Smooth muscle cell (in vitro differentiated cells): ENCODE measurements at regions not wholly inside any gene's neighbourhood (a gene's known extent, or its start where the extent isn't known, plus 50 kb on each side); places are given as distances from the start of the nearest gene placed in this dataset.

ENCODE experiments used
- DNase-seq: peaks from one replicate; lab custom pipeline; 2025; ENCODE audit not compliant: unreplicated experiment; lab: John Stamatoyannopoulos, UW
- H2AFZ ChIP-seq: fragments of 200-600 bp; sonication (generic); 2 replicates; pipeline ENCODE4 v1.6.0; 2016; ENCODE audit warnings: antibody characterized with exemption, low read depth, mild to moderate bottlenecking
- H3F3A ChIP-seq: fragments of 200-600 bp; sonication (generic); 2 replicates; pipeline ENCODE4 v1.6.0; 2017; ENCODE audit warnings: antibody characterized with exemption, low read depth
- H3K27ac ChIP-seq: fragments of 200-600 bp; sonication (generic); 2 replicates; pipeline ENCODE4 v1.5.1; 2016; ENCODE audit warnings: low read depth, mild to moderate bottlenecking
- H3K27me3 ChIP-seq: fragments of 200-600 bp; sonication (generic); 2 replicates; pipeline ENCODE4 v1.6.1; 2016; ENCODE audit warnings: low read depth, mild to moderate bottlenecking
- H3K36me3 ChIP-seq: fragments of 200-600 bp; sonication (generic); 2 replicates; pipeline ENCODE4 v1.5.1; 2016; ENCODE audit warnings: low read depth
- H3K4me1 ChIP-seq: fragments of 200-600 bp; sonication (generic); 2 replicates; pipeline ENCODE4 v1.5.1; 2016; ENCODE audit warnings: low read depth
- H3K4me2 ChIP-seq: fragments of 200-600 bp; sonication (generic); 2 replicates; pipeline ENCODE4 v1.6.0; 2016; ENCODE audit warnings: mild to moderate bottlenecking
- H3K4me3 ChIP-seq: fragments of 200-600 bp; sonication (generic); 2 replicates; pipeline ENCODE4 v1.5.1; 2016; ENCODE audit warnings: mild to moderate bottlenecking
- H3K79me2 ChIP-seq: fragments of 200-600 bp; sonication (generic); 2 replicates; pipeline ENCODE4 v1.6.0; 2016; ENCODE audit warnings: low read depth, mild to moderate bottlenecking
- H3K9ac ChIP-seq: fragments of 200-600 bp; sonication (generic); 2 replicates; pipeline ENCODE4 v1.6.0; 2016; ENCODE audit warnings: low read depth
- H3K9me3 ChIP-seq: fragments of 200-600 bp; sonication (generic); replicated peaks from 2 replicates; pipeline ENCODE4 v1.5.1; 2016; ENCODE audit warnings: low read depth
- H4K20me1 ChIP-seq: fragments of 200-600 bp; sonication (generic); 2 replicates; pipeline ENCODE4 v1.6.0; 2016; ENCODE audit warnings: low read depth
- CTCF ChIP-seq: fragments of 200-600 bp; sonication (generic); IDR thresholded peaks from 2 replicates; pipeline ENCODE4 v1.5.1; 2017; ENCODE audit warnings: borderline replicate concordance, mild to moderate bottlenecking, antibody characterized with exemption; ENCODE audit not compliant: insufficient read depth, poor library complexity, severe bottlenecking
- WGBS: methylation state at CpG from one replicate; pipeline ENCODE4 v1.1.7; 2016; ENCODE audit warnings: low lambda C conversion rate; 5-methylcytosine and 5-hydroxymethylcytosine counted together

GRCh38 chr12:93292213-93292612 is 85.5 kb upstream of the NUDT4 start:
- H3F3A ChIP-seq, result no peaks in the 10 kb centered on the region
- no peak overlapping the region for H3K4me2 ChIP-seq
- H2AFZ ChIP-seq, result no peak overlapping the region
- no peaks in the 10 kb centered on the region for H3K36me3 ChIP-seq
- no peak overlapping the region for H3K27ac ChIP-seq
- no peak overlapping the region for H3K4me3 ChIP-seq
- H3K4me1 ChIP-seq, result peaks cover 4% of the 10 kb centered on the region
- 95% methylated on average over 6 of the region's 6 CpGs for WGBS
- TF ChIP-seq CTCF, result no peak
- H3K27me3 ChIP-seq, result no peaks in the 10 kb centered on the region
- no peaks in the 10 kb centered on the region for H3K79me2 ChIP-seq
- H4K20me1 ChIP-seq, result no peaks in the 10 kb centered on the region
- DNase-seq, result no peak
- no peak overlapping the region for H3K9ac ChIP-seq
- H3K9me3 ChIP-seq, result no peaks in the 10 kb centered on the region

- Histone ChIP-seq H3K79me2 (no peaks in the 10 kb centered on the region), H3K4me1 (peaks cover 11% of the 10 kb centered on the region), H2AFZ (no peak overlapping the region), H3K27me3 (no peaks in the 10 kb centered on the region), H3K4me2 (no peak overlapping the region), H3K27ac (no peak overlapping the region), H3K4me3 (no peak overlapping the region), H3K9ac (no peak overlapping the region), H3K36me3 (no peaks in the 10 kb centered on the region), H4K20me1 (no peaks in the 10 kb centered on the region), H3K9me3 (no peaks in the 10 kb centered on the region), H3F3A (no peaks in the 10 kb centered on the region)
- 59% methylated on average over 6 of the region's 6 CpGs for WGBS
- DNase-seq, result no peak
- no peak for TF ChIP-seq CTCF
These were observed 84.8 kb upstream of the NUDT4 start for GRCh38 chr12:93292731-93293566.

GRCh38 chr12:93297032-93297431 is 80.7 kb upstream of the NUDT4 start:
- no peaks in the 10 kb centered on the region for H3K9me3 ChIP-seq
- peaks cover 3% of the 10 kb centered on the region for H3F3A ChIP-seq
- no peak overlapping the region for H3K27ac ChIP-seq
- H3K4me2 ChIP-seq, result no peak overlapping the region
- WGBS, result 98% methylated on average over 3 of the region's 3 CpGs
- no peaks in the 10 kb centered on the region for H4K20me1 ChIP-seq
- no peak for DNase-seq
- H2AFZ ChIP-seq, result no peak overlapping the region
- H3K36me3 ChIP-seq, result no peaks in the 10 kb centered on the region
- peaks cover 14% of the 10 kb centered on the region for H3K4me1 ChIP-seq
- no peaks in the 10 kb centered on the region for H3K27me3 ChIP-seq
- no peaks in the 10 kb centered on the region for H3K79me2 ChIP-seq
- no peak overlapping the region for H3K4me3 ChIP-seq
- TF ChIP-seq CTCF, result no peak
- H3K9ac ChIP-seq, result no peak overlapping the region

- H3K4me3 ChIP-seq, result no peak overlapping the region
- no peaks in the 10 kb centered on the region for H3K27me3 ChIP-seq
- peaks cover 3% of the 10 kb centered on the region for H3F3A ChIP-seq
- 57% methylated on average over 2 of the region's 2 CpGs for WGBS
- no peaks in the 10 kb centered on the region for H3K79me2 ChIP-seq
- peak overlapping the region; percentile 7 for H3K4me2 ChIP-seq
- H4K20me1 ChIP-seq, result no peaks in the 10 kb centered on the region
- peaks cover 14% of the 10 kb centered on the region for H3K4me1 ChIP-seq
- H2AFZ ChIP-seq, result no peak overlapping the region
- TF ChIP-seq CTCF, result no peak
- DNase-seq, result no peak
- no peak overlapping the region for H3K27ac ChIP-seq
- no peaks in the 10 kb centered on the region for H3K36me3 ChIP-seq
- no peak overlapping the region for H3K9ac ChIP-seq
- H3K9me3 ChIP-seq, result no peaks in the 10 kb centered on the region
These were observed 80.2 kb upstream of the NUDT4 start for GRCh38 chr12:93297536-93297935.
